Epithelial cell of esophagus (primary cell): ENCODE measurements at regions not wholly inside any gene's neighbourhood (a gene's known extent, or its start where the extent isn't known, plus 50 kb on each side); places are given as distances from the start of the nearest gene placed in this dataset.
"Not testable (repeated sequence)": the region's sequence is repeated elsewhere in the genome, so short reads cannot be mapped to it uniquely, and the experiment has no call there.

ENCODE experiments used
- DNase-seq: peaks from one replicate; pipeline ENCODE4 v3.0.0; 2010; ENCODE audit warnings: low read depth
- H3K4me3 ChIP-seq: 2 replicates; pipeline ENCODE4 v1.5.1; 2011; ENCODE audit warnings: mild to moderate bottlenecking, low read length, control low read depth
- TF ChIP-seq, protein P1 (sequence below): IDR thresholded peaks from 2 replicates; pipeline ENCODE4 v1.5.1; 2011; ENCODE audit warnings: low read depth, mild to moderate bottlenecking, low read length, control low read depth, inconsistent platforms; ENCODE audit not compliant: insufficient read depth; ENCODE audit errors: missing control alignments

DNA sequence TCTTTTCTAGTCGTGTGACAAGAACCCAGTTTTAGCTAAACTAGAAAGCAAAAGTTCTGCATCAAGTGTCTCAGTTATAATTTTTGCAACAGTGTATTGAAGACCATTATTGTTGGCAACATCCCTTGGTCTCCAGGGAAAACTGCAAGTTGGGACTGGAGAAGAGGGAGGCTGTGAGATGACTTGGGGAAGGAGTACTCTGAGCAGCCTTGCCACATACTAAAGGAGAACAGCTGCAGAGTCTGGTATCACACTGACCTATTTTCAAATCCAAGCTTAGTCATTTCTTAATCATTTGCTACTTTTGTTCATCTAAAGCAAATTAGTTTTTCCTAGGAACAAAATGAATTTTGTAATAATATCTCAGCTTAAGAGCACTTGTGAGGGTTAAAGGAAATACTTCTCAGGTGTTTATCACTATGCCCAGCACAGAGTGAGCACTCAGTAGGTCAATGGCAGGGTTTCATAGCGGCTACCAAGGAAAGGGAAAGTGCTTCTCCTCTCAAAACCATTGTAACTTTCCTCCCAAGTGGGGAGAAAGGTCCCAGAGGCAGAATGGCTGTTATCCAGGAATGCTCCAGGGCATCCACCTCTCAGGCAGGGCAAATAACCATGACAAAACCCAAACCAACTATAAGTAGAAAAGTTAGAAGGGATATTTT lies 247.1 kb downstream of the C11orf87 start:
- peak; percentile 85 for DNase-seq
- TF ChIP-seq, protein P1, sequence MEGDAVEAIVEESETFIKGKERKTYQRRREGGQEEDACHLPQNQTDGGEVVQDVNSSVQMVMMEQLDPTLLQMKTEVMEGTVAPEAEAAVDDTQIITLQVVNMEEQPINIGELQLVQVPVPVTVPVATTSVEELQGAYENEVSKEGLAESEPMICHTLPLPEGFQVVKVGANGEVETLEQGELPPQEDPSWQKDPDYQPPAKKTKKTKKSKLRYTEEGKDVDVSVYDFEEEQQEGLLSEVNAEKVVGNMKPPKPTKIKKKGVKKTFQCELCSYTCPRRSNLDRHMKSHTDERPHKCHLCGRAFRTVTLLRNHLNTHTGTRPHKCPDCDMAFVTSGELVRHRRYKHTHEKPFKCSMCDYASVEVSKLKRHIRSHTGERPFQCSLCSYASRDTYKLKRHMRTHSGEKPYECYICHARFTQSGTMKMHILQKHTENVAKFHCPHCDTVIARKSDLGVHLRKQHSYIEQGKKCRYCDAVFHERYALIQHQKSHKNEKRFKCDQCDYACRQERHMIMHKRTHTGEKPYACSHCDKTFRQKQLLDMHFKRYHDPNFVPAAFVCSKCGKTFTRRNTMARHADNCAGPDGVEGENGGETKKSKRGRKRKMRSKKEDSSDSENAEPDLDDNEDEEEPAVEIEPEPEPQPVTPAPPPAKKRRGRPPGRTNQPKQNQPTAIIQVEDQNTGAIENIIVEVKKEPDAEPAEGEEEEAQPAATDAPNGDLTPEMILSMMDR: no peak
- no peak overlapping the region for H3K4me3 ChIP-seq

DNA sequence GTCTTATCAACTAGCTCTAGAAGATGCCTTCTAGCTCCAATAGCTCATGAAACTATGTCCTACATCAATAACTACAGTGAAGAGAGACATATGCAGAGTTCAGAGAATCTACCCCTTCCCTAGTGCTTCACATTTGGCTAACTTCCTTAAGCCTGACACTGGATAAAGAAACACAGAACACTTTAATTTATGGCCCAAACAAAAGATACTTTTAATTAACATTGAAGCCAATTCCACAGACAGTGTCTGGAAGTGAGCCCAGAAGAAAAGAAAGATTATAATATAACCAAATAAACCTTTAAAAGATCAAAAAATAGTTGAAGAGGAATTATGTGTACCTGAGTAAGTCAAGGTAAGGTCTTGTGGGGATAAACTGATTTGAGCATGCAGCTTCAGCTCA lies 255.2 kb downstream of the C11orf87 start:
- DNase-seq: no peak
- no peak overlapping the region for H3K4me3 ChIP-seq
- TF ChIP-seq, protein P1: no peak

DNA sequence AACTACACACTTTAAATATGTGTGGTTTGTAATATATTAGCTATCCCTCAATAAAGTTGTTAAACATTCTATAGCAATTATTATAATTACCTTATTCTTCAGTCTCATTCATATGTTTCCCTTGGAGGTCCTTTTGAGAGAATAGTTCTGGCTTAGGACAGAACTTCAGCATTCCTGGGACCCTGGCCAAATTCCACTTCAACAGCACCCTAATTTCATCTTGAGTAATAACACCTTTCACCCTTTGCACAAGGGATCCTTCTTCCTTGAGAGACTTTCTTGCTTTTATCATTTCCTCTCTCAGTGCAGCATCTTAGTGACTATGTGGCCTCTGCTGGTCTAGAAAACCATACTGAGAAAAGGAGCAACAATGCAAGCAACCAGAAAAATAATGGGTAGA lies 255.9 kb downstream of the C11orf87 start:
- DNase-seq: no peak
- H3K4me3 ChIP-seq: no peak overlapping the region
- TF ChIP-seq, protein P1: no peak

DNA sequence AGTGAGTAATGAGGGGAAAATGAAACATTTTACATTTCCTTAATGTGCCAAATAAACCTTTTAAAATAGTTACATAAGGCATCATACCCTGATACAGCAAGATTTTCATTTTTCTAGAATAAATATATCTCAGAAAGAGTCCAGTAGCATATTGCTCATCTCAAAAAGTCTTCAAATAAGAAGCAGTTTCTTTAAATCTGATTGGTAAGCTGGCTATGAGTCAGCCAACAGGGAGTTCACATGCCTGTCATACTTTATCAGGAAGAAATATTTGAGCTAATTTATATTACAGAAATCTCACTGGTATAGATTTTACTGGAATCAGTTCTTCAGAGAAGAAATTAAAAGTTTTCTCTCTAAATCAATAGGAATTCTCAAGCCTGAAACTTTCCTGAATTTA lies 258.1 kb downstream of the C11orf87 start:
- TF ChIP-seq, protein P1: no peak
- peak; percentile 63 for DNase-seq
- H3K4me3 ChIP-seq: no peak overlapping the region

DNA sequence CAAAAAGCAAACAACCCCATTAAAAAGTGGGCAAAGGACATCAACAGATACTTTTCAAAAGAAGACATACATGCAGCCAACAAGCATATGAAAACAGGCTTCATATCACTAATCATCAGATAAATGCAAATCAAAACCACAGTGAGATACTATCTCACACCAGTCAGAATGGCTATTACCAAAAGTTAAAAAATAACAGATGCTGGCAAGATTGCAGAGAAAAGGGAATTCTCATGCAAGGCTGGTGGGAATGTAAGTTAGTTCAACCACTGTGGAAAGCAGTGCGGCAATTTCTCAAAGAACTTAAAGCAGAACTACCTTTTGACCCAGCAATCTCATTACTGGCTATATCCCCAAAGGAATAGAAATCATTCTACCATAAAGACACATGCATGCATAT lies 260.8 kb downstream of the C11orf87 start:
- not testable (repeated sequence) for DNase-seq, H3K4me3 ChIP-seq

DNA sequence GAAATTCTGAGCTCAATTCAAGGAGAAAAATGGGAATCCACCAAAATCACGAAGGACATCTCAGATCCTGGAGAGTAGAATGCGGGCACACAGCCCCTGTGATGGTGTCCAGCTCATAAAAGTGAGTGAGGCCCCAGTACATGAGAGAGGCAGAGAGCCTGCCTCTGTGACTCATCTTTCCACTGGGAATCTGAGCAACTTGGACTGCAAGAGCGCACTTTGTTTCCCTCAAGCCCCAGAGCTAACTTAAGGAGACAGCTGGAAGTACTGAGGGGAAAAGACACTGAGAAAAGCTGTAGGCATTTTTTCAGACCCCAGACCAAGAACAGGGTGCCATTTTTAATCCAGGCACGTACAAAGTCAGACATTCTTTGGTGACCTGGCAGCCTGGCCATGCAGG lies 273.7 kb downstream of the C11orf87 start:
- TF ChIP-seq, protein P1: no peak
- DNase-seq: peak; percentile 87
- no peak overlapping the region for H3K4me3 ChIP-seq

DNA sequence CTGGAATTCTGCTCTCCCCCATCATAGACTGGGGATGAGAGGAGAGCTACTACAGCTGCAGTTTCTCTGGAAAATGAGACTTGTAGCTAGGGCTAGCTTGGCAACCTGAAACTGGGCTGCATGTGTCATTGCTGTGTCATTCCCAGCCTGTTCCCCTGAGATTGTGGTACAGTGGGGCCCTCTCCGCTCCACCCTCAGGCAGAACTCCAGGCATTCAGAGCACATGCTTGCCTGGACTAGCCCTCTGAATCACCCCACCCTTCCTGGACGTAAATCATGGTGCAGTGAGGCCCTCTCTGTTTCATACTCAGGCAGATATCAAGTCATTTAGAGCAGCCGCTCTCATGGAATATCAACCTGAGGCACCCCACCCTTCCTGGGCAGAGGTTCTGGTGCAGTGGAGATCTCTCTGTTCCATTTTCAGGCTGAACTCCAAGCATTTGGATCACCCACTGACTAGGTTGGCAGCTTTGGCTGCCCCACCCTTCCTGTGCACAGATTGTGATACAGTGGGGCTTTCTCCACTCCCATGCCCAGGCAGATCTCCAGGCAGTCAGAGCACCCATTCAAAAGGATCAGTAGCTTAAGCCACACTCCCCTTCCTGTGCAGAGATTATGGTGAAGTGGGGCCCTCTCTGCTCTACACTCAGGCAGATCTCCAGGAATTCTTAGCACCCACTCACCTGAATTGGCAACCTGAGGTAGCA lies 274.4 kb downstream of the C11orf87 start:
- TF ChIP-seq, protein P1: no peak
- peak; percentile 100 for DNase-seq
- H3K4me3 ChIP-seq: no peak overlapping the region
